H4 (cell line): ENCODE measurements at regions not wholly inside any gene's neighbourhood (a gene's known extent, or its start where the extent isn't known, plus 50 kb on each side); places are given as distances from the start of the nearest gene placed in this dataset.

Source experiments
- DNase-seq: peaks from one replicate; pipeline ENCODE4 v3.0.0-alpha.2; 2015; ENCODE audit warnings: low spot score

- DNase-seq = no peak
These were observed 789.9 kb downstream of the CBLN2 start for GRCh38 chr18:71754246-71754645.

GRCh38 chr18:71743634-71744033 lies 800.5 kb downstream of the CBLN2 start:
- peak; percentile 45 for DNase-seq

- DNase-seq = no peak
These were observed 814.5 kb downstream of the CBLN2 start for GRCh38 chr18:71729611-71730010.

- DNase-seq = no peak
These were observed 816.2 kb downstream of the CBLN2 start for GRCh38 chr18:71727909-71728308.

- no peak for DNase-seq
These were observed 818.9 kb downstream of the CBLN2 start for GRCh38 chr18:71725256-71725655.

- no peak for DNase-seq
These were observed 836.1 kb downstream of the CBLN2 start for GRCh38 chr18:71707985-71708500.

- no peak for DNase-seq
These were observed 836.7 kb downstream of the CBLN2 start for GRCh38 chr18:71707400-71707799.

GRCh38 chr18:71689416-71690160 lies 854.6 kb downstream of the CBLN2 start:
- no peak for DNase-seq

GRCh38 chr18:71682591-71682990 lies 861.6 kb downstream of the CBLN2 start:
- peak; percentile 26 for DNase-seq

- DNase-seq = no peak
These were observed 866.0 kb downstream of the CBLN2 start for GRCh38 chr18:71678144-71678543.

GRCh38 chr18:71673954-71674353 lies 870.2 kb downstream of the CBLN2 start:
- no peak for DNase-seq

- DNase-seq = no peak
These were observed 870.6 kb downstream of the CBLN2 start for GRCh38 chr18:71673498-71673897.

GRCh38 chr18:71666481-71666880 lies 877.7 kb downstream of the CBLN2 start:
- no peak for DNase-seq

GRCh38 chr18:71665131-71665530 lies 879.0 kb downstream of the CBLN2 start:
- no peak for DNase-seq

- no peak for DNase-seq
These were observed 900.3 kb downstream of the CBLN2 start for GRCh38 chr18:71643822-71644221.

- peak; percentile 54 for DNase-seq
These were observed 913.4 kb downstream of the CBLN2 start for GRCh38 chr18:71630696-71631095.

GRCh38 chr18:71625556-71626090 lies 918.5 kb downstream of the CBLN2 start:
- no peak for DNase-seq

GRCh38 chr18:71598374-71598773 lies 945.8 kb downstream of the CBLN2 start:
- no peak for DNase-seq

- no peak for DNase-seq
These were observed 946.9 kb downstream of the CBLN2 start for GRCh38 chr18:71597219-71597618.

- DNase-seq = peak; percentile 75
These were observed 960.9 kb downstream of the CBLN2 start for GRCh38 chr18:71583252-71583651.

GRCh38 chr18:71554686-71555085 lies 989.5 kb downstream of the CBLN2 start:
- no peak for DNase-seq

- DNase-seq = no peak
These were observed 1002.5 kb downstream of the CBLN2 start for GRCh38 chr18:71541643-71542042.

- DNase-seq = peak; percentile 62
These were observed 1014.3 kb downstream of the CBLN2 start for GRCh38 chr18:71529703-71530303.
